WERI-Rb-1 (cell line): ENCODE measurements at regions not wholly inside any gene's neighbourhood (a gene's known extent, or its start where the extent isn't known, plus 50 kb on each side); places are given as distances from the start of the nearest gene placed in this dataset.
"Not testable (repeated sequence)": the region's sequence is repeated elsewhere in the genome, so short reads cannot be mapped to it uniquely, and the experiment has no call there.

Experiments used
- DNase-seq: peaks from one replicate; pipeline ENCODE4 v3.0.0-alpha.2; 2020
- H3K27ac ChIP-seq: fragments of 250-450 bp; sonication (Bioruptor Pico); 2 replicates; pipeline ENCODE4 v1.5.1; 2020; ENCODE audit warnings: mild to moderate bottlenecking, moderate library complexity
- H3K27me3 ChIP-seq: fragments of 250-450 bp; sonication (Bioruptor Pico); 2 replicates; pipeline ENCODE4 v1.5.1; 2021; ENCODE audit warnings: mild to moderate bottlenecking, low read depth, moderate library complexity; ENCODE audit not compliant: insufficient read depth, severe bottlenecking
- H3K36me3 ChIP-seq: fragments of 250-450 bp; sonication (Bioruptor Pico); 2 replicates; pipeline ENCODE4 v1.5.1; 2020; ENCODE audit warnings: mild to moderate bottlenecking, moderate library complexity
- H3K4me3 ChIP-seq: 2 replicates; pipeline ENCODE4 v1.5.1; 2011; ENCODE audit warnings: low read depth, mild to moderate bottlenecking, control low read depth, low read length
- H3K9me3 ChIP-seq: fragments of 250-450 bp; sonication (Bioruptor Pico); 2 replicates; pipeline ENCODE4 v1.5.1; 2021; ENCODE audit warnings: mild to moderate bottlenecking, moderate library complexity; ENCODE audit not compliant: severe bottlenecking
- TF ChIP-seq, protein P1 (sequence below): IDR thresholded peaks from 2 replicates; pipeline ENCODE4 v1.5.1; 2011; ENCODE audit warnings: low read depth, mild to moderate bottlenecking, control low read depth, inconsistent platforms, low read length

GRCh38 chr6:80959034-80959433 is 793.4 kb downstream of the TENT5A start:
- TF ChIP-seq, protein P1, sequence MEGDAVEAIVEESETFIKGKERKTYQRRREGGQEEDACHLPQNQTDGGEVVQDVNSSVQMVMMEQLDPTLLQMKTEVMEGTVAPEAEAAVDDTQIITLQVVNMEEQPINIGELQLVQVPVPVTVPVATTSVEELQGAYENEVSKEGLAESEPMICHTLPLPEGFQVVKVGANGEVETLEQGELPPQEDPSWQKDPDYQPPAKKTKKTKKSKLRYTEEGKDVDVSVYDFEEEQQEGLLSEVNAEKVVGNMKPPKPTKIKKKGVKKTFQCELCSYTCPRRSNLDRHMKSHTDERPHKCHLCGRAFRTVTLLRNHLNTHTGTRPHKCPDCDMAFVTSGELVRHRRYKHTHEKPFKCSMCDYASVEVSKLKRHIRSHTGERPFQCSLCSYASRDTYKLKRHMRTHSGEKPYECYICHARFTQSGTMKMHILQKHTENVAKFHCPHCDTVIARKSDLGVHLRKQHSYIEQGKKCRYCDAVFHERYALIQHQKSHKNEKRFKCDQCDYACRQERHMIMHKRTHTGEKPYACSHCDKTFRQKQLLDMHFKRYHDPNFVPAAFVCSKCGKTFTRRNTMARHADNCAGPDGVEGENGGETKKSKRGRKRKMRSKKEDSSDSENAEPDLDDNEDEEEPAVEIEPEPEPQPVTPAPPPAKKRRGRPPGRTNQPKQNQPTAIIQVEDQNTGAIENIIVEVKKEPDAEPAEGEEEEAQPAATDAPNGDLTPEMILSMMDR = no peak
- H3K27me3 ChIP-seq = no peaks in the 10 kb centered on the region

GRCh38 chr6:80956898-80957297 is 795.6 kb downstream of the TENT5A start:
- H3K27me3 ChIP-seq = no peaks in the 10 kb centered on the region
- DNase-seq = no peak
- TF ChIP-seq, protein P1 = no peak
- H3K4me3 ChIP-seq = no peak overlapping the region
- no peak overlapping the region for H3K27ac ChIP-seq
- H3K36me3 ChIP-seq = no peaks in the 10 kb centered on the region
- no peaks in the 10 kb centered on the region for H3K9me3 ChIP-seq

More at GRCh38 chr6:80959034-80959433, 793.4 kb downstream of the TENT5A start:
- Histone ChIP-seq H3K9me3 (no peaks in the 10 kb centered on the region), H3K4me3 (no peak overlapping the region), H3K36me3 (no peaks in the 10 kb centered on the region), H3K27ac (no peak overlapping the region)
- no peak for DNase-seq

GRCh38 chr6:80952479-80952878 is 800.0 kb downstream of the TENT5A start:
- H3K4me3 ChIP-seq, H3K9me3 ChIP-seq, H3K27ac ChIP-seq, DNase-seq, H3K27me3 ChIP-seq, H3K36me3 ChIP-seq: not testable (repeated sequence)

DNA sequence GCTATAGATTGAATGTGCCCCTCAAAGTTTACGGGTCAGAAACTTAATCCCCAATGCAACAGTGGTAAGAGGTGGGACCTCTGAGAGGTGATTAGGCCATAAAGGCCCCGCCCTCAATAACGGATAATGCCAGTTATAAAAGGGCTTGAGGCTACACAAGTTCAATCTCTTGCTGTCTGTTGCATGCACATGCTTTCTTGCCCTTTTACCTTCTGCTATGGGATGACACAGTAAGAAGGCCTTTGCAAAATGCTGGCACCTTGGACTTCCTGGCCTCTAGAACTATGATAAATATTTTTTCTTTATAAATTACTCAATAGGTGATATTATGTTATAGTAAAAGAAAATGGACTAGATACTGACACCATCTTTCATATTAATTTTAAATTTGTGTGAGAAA is 806.1 kb downstream of the TENT5A start:
- Histone ChIP-seq H3K4me3 (no peak overlapping the region), H3K36me3 (no peaks in the 10 kb centered on the region), H3K27me3 (no peaks in the 10 kb centered on the region), H3K9me3 (no peaks in the 10 kb centered on the region), H3K27ac (no peak overlapping the region)
- TF ChIP-seq, protein P1 = no peak
- DNase-seq = no peak

GRCh38 chr6:80942911-80943310 is 809.6 kb downstream of the TENT5A start:
- Histone ChIP-seq H3K36me3 (no peaks in the 10 kb centered on the region), H3K27me3 (no peaks in the 10 kb centered on the region), H3K9me3 (no peaks in the 10 kb centered on the region), H3K4me3 (no peak overlapping the region), H3K27ac (no peak overlapping the region)
- TF ChIP-seq, protein P1 = no peak
- DNase-seq = no peak

- H3K27me3 ChIP-seq = no peaks in the 10 kb centered on the region
- no peaks in the 10 kb centered on the region for H3K36me3 ChIP-seq
- no peak overlapping the region for H3K27ac ChIP-seq
- H3K4me3 ChIP-seq = no peak overlapping the region
- DNase-seq = no peak
- TF ChIP-seq, protein P1 = no peak
- H3K9me3 ChIP-seq = no peaks in the 10 kb centered on the region
Measured at GRCh38 chr6:80940976-80941375, 811.5 kb downstream of the TENT5A start.
